IPS-20b (cell line): ENCODE measurements at regions not wholly inside any gene's neighbourhood (a gene's known extent, or its start where the extent isn't known, plus 50 kb on each side); places are given as distances from the start of the nearest gene placed in this dataset.
"Not testable (repeated sequence)": the region's sequence is repeated elsewhere in the genome, so short reads cannot be mapped to it uniquely, and the experiment has no call there.

Experiments
- H3K27ac ChIP-seq: one replicate; pipeline ENCODE4 v1.5.1; 2013; ENCODE audit warnings: low read length
- H3K27me3 ChIP-seq: 2 replicates; pipeline ENCODE4 v1.6.1; 2013; ENCODE audit warnings: mild to moderate bottlenecking, low read length, inconsistent platforms; ENCODE audit not compliant: insufficient read depth
- H3K36me3 ChIP-seq: 2 replicates; pipeline ENCODE4 v1.6.1; 2013; ENCODE audit warnings: low read depth, mild to moderate bottlenecking, inconsistent platforms, low read length, moderate library complexity; ENCODE audit not compliant: insufficient read depth
- H3K4me1 ChIP-seq: 2 replicates; pipeline ENCODE4 v1.6.1; 2013; ENCODE audit warnings: mild to moderate bottlenecking, control low read depth, inconsistent platforms, low read length, moderate library complexity; ENCODE audit not compliant: insufficient read depth
- H3K4me3 ChIP-seq: 2 replicates; pipeline ENCODE4 v1.5.1; 2013; ENCODE audit warnings: mild to moderate bottlenecking, low read length, inconsistent platforms
- H3K9ac ChIP-seq: 2 replicates; pipeline ENCODE4 v1.6.1; 2013; ENCODE audit warnings: low read depth, mild to moderate bottlenecking, inconsistent platforms, low read length, moderate library complexity
- H3K9me3 ChIP-seq: 2 replicates; pipeline ENCODE4 v1.6.1; 2013; ENCODE audit warnings: mild to moderate bottlenecking, low read depth, low read length, inconsistent platforms; ENCODE audit not compliant: insufficient read depth

GRCh38 chr13:19074519-19074918, 107.1 kb downstream of the TUBA3C start:
- no peaks in the 10 kb centered on the region for H3K4me1 ChIP-seq
- H3K9me3 ChIP-seq, result peaks cover 98% of the 10 kb centered on the region
- H3K4me3 ChIP-seq, result no peak overlapping the region
- H3K27ac ChIP-seq, result no peak overlapping the region
- H3K36me3 ChIP-seq, result no peaks in the 10 kb centered on the region
- H3K27me3 ChIP-seq, result no peaks in the 10 kb centered on the region
- H3K9ac ChIP-seq, result no peak overlapping the region

GRCh38 chr13:19074106-19074505, 107.5 kb downstream of the TUBA3C start:
- peaks cover 96% of the 10 kb centered on the region for H3K9me3 ChIP-seq
- not testable (repeated sequence) for H3K27me3 ChIP-seq, H3K27ac ChIP-seq, H3K9ac ChIP-seq, H3K36me3 ChIP-seq, H3K4me3 ChIP-seq, H3K4me1 ChIP-seq

- not testable (repeated sequence) for H3K27me3 ChIP-seq, H3K9ac ChIP-seq, H3K27ac ChIP-seq, H3K4me1 ChIP-seq, H3K36me3 ChIP-seq, H3K4me3 ChIP-seq
- H3K9me3 ChIP-seq, result peaks cover 96% of the 10 kb centered on the region
Observed at GRCh38 chr13:19072956-19073706, 108.5 kb downstream of the TUBA3C start.

GRCh38 chr13:19072543-19072942, 109.1 kb downstream of the TUBA3C start:
- Histone ChIP-seq H3K9ac (no peak overlapping the region), H3K4me3 (no peak overlapping the region), H3K27me3 (no peaks in the 10 kb centered on the region), H3K27ac (no peak overlapping the region), H3K9me3 (peaks cover 95% of the 10 kb centered on the region), H3K36me3 (no peaks in the 10 kb centered on the region), H3K4me1 (no peaks in the 10 kb centered on the region)

- H3K9me3 ChIP-seq, result peaks cover 95% of the 10 kb centered on the region
- H3K36me3 ChIP-seq, result no peaks in the 10 kb centered on the region
Observed at GRCh38 chr13:19071161-19071936, 110.3 kb downstream of the TUBA3C start.

GRCh38 chr13:19070398-19070735, 111.3 kb downstream of the TUBA3C start:
- no peak overlapping the region for H3K9ac ChIP-seq
- H3K27me3 ChIP-seq, result no peaks in the 10 kb centered on the region
- no peak overlapping the region for H3K27ac ChIP-seq
- peaks cover 95% of the 10 kb centered on the region for H3K9me3 ChIP-seq
- H3K4me1 ChIP-seq, result no peaks in the 10 kb centered on the region
- no peaks in the 10 kb centered on the region for H3K36me3 ChIP-seq
- H3K4me3 ChIP-seq, result no peak overlapping the region

More at GRCh38 chr13:19071161-19071936, 110.3 kb downstream of the TUBA3C start:
- Histone ChIP-seq H3K9ac (no peak overlapping the region), H3K27me3 (no peaks in the 10 kb centered on the region), H3K27ac (no peak overlapping the region), H3K4me1 (no peaks in the 10 kb centered on the region), H3K4me3 (no peak overlapping the region)

GRCh38 chr13:19069684-19070397, 111.8 kb downstream of the TUBA3C start:
- no peaks in the 10 kb centered on the region for H3K27me3 ChIP-seq
- H3K36me3 ChIP-seq, result no peaks in the 10 kb centered on the region
- H3K9me3 ChIP-seq, result peaks cover 95% of the 10 kb centered on the region
- no peak overlapping the region for H3K9ac ChIP-seq
- H3K27ac ChIP-seq, result no peak overlapping the region
- no peaks in the 10 kb centered on the region for H3K4me1 ChIP-seq
- no peak overlapping the region for H3K4me3 ChIP-seq

GRCh38 chr13:19068691-19069090, 112.9 kb downstream of the TUBA3C start:
- no peaks in the 10 kb centered on the region for H3K4me1 ChIP-seq
- H3K27ac ChIP-seq, result no peak overlapping the region
- no peaks in the 10 kb centered on the region for H3K36me3 ChIP-seq
- H3K4me3 ChIP-seq, result no peak overlapping the region; the same call in 1 of the 2 replicates
- H3K27me3 ChIP-seq, result no peaks in the 10 kb centered on the region
- no peak overlapping the region for H3K9ac ChIP-seq
- peaks cover 95% of the 10 kb centered on the region for H3K9me3 ChIP-seq

- Histone ChIP-seq H3K4me3 (no peak overlapping the region; the same call in 1 of the 2 replicates), H3K36me3 (no peaks in the 10 kb centered on the region), H3K4me1 (no peaks in the 10 kb centered on the region), H3K27me3 (no peaks in the 10 kb centered on the region), H3K9me3 (peaks cover 96% of the 10 kb centered on the region), H3K27ac (no peak overlapping the region), H3K9ac (no peak overlapping the region)
Observed at GRCh38 chr13:19067767-19068166, 113.9 kb downstream of the TUBA3C start.

- Histone ChIP-seq H3K27me3 (no peaks in the 10 kb centered on the region), H3K9ac (no peak overlapping the region)
Observed at GRCh38 chr13:19062801-19063200, 118.8 kb downstream of the TUBA3C start.

GRCh38 chr13:19062019-19062646, 119.5 kb downstream of the TUBA3C start:
- Histone ChIP-seq H3K9me3 (peaks cover 98% of the 10 kb centered on the region), H3K27me3 (no peaks in the 10 kb centered on the region), H3K27ac (no peak overlapping the region), H3K36me3 (no peaks in the 10 kb centered on the region), H3K4me1 (no peaks in the 10 kb centered on the region), H3K9ac (no peak overlapping the region), H3K4me3 (no peak overlapping the region)

More at GRCh38 chr13:19062801-19063200, 118.8 kb downstream of the TUBA3C start:
- Histone ChIP-seq H3K36me3 (no peaks in the 10 kb centered on the region), H3K4me1 (no peaks in the 10 kb centered on the region), H3K9me3 (peaks cover 96% of the 10 kb centered on the region), H3K4me3 (no peak overlapping the region), H3K27ac (no peak overlapping the region)
